ENCODE measurements at regions not wholly inside any gene's neighbourhood (a gene's known extent, or its start where the extent isn't known, plus 50 kb on each side); places are given as distances from the start of the nearest gene placed in this dataset.

GRCh38 chr20:43241057-43241702 lies 51.5 kb upstream of the PTPRT start:
- no peak for DNase-seq (ENCODE audit: low read depth)
